H9 (cell line): ENCODE measurements at regions not wholly inside any gene's neighbourhood (a gene's known extent, or its start where the extent isn't known, plus 50 kb on each side); places are given as distances from the start of the nearest gene placed in this dataset.

Source experiments
- DNase-seq: peaks from one replicate; pipeline ENCODE4 v3.0.0-alpha.2; 2017
- H2AFZ ChIP-seq: one replicate; pipeline ENCODE4 v1.6.1; 2013; ENCODE audit warnings: mild to moderate bottlenecking, low read length, control low read depth, moderate library complexity
- H2AK5ac ChIP-seq: 2 replicates; pipeline ENCODE4 v1.6.1; 2013; ENCODE audit warnings: low read length, control low read depth, mixed read lengths; ENCODE audit not compliant: insufficient read length
- H2BK120ac ChIP-seq: one replicate; pipeline ENCODE4 v1.6.1; 2013; ENCODE audit warnings: low read depth, mild to moderate bottlenecking, low read length, control low read depth, inconsistent platforms; ENCODE audit not compliant: poor library complexity, severe bottlenecking
- H2BK12ac ChIP-seq: 2 replicates; pipeline ENCODE4 v1.6.1; 2013; ENCODE audit warnings: low read length, control low read depth, mixed read lengths, low read depth; ENCODE audit not compliant: insufficient read length
- H2BK15ac ChIP-seq: 2 replicates; pipeline ENCODE4 v1.6.1; 2013; ENCODE audit warnings: low read depth, low read length, control low read depth
- H2BK20ac ChIP-seq: one replicate; pipeline ENCODE4 v1.6.1; 2013; ENCODE audit warnings: low read depth, mild to moderate bottlenecking, low read length, control low read depth, inconsistent platforms; ENCODE audit not compliant: poor library complexity, severe bottlenecking
- H2BK5ac ChIP-seq: 2 replicates; pipeline ENCODE4 v1.6.1; 2013; ENCODE audit warnings: low read length, control low read depth, mixed read lengths; ENCODE audit not compliant: insufficient read length
- H3K14ac ChIP-seq: 2 replicates; pipeline ENCODE4 v1.6.1; 2013; ENCODE audit warnings: low read length, control low read depth; ENCODE audit not compliant: insufficient read depth
- H3K18ac ChIP-seq: 2 replicates; pipeline ENCODE4 v1.6.1; 2013; ENCODE audit warnings: low read depth, mild to moderate bottlenecking, mixed read lengths, low read length, control low read depth; ENCODE audit not compliant: insufficient read length
- H3K23ac ChIP-seq: 2 replicates; pipeline ENCODE4 v1.6.1; 2013; ENCODE audit warnings: low read length, control low read depth, mixed read lengths, low read depth; ENCODE audit not compliant: insufficient read length
- H3K23me2 ChIP-seq: 2 replicates; pipeline ENCODE4 v1.6.1; 2013; ENCODE audit warnings: low read depth, mild to moderate bottlenecking, mixed read lengths, low read length, control low read depth; ENCODE audit not compliant: insufficient read length, poor library complexity, severe bottlenecking
- H3K27ac ChIP-seq: 2 replicates; pipeline ENCODE4 v1.5.1; 2013; ENCODE audit warnings: low read length, control low read depth, mixed read lengths, low read depth; ENCODE audit not compliant: insufficient read length
- H3K27me3 ChIP-seq: 2 replicates; pipeline ENCODE4 v1.6.1; 2013; ENCODE audit warnings: low read length, control low read depth, inconsistent platforms; ENCODE audit not compliant: insufficient read depth
- H3K4ac ChIP-seq: 2 replicates; pipeline ENCODE4 v1.6.1; 2013; ENCODE audit warnings: low read depth, mild to moderate bottlenecking, control low read depth, inconsistent platforms, low read length, moderate library complexity
- H3K4me1 ChIP-seq: 2 replicates; pipeline ENCODE4 v1.6.1; 2013; ENCODE audit warnings: low read length, control low read depth, inconsistent platforms; ENCODE audit not compliant: insufficient read depth
- H3K4me2 ChIP-seq: 2 replicates; pipeline ENCODE4 v1.6.1; 2013; ENCODE audit warnings: low read length, control low read depth, mixed read lengths; ENCODE audit not compliant: insufficient read length, insufficient read depth
- H3K56ac ChIP-seq: 2 replicates; pipeline ENCODE4 v1.6.1; 2013; ENCODE audit warnings: low read depth, mild to moderate bottlenecking, mixed read lengths, low read length, control low read depth; ENCODE audit not compliant: insufficient read length
- H3K79me1 ChIP-seq: 2 replicates; pipeline ENCODE4 v1.6.1; 2013; ENCODE audit warnings: low read depth, mild to moderate bottlenecking, moderate library complexity, low read length, control low read depth, inconsistent platforms; ENCODE audit not compliant: insufficient read depth, poor library complexity, severe bottlenecking
- H3K79me2 ChIP-seq: 2 replicates; pipeline ENCODE4 v1.6.1; 2013; ENCODE audit warnings: low read length, control low read depth, inconsistent platforms; ENCODE audit not compliant: insufficient read depth
- H3K9ac ChIP-seq: 2 replicates; pipeline ENCODE4 v1.6.1; 2013; ENCODE audit warnings: low read length, control low read depth, mixed read lengths; ENCODE audit not compliant: insufficient read length; ENCODE audit errors: extremely low read depth
- H3K9me3 ChIP-seq: one replicate; pipeline ENCODE4 v1.6.1; 2013; ENCODE audit warnings: low read depth, low read length, inconsistent platforms; ENCODE audit not compliant: control insufficient read depth
- H3T11ph ChIP-seq: one replicate; pipeline ENCODE4 v1.6.1; 2013; ENCODE audit warnings: mild to moderate bottlenecking, low read length, control low read depth, inconsistent platforms
- H4K20me1 ChIP-seq: one replicate; pipeline ENCODE4 v1.6.1; 2013; ENCODE audit not compliant: control insufficient read depth, insufficient read length, insufficient read depth
- H4K5ac ChIP-seq: 2 replicates; pipeline ENCODE4 v1.6.1; 2013; ENCODE audit warnings: low read depth, mild to moderate bottlenecking, mixed read lengths, low read length, control low read depth; ENCODE audit not compliant: insufficient read length
- H4K8ac ChIP-seq: replicated peaks from 2 replicates; pipeline ENCODE4 v1.6.1; 2013; ENCODE audit warnings: low read length, control low read depth, mixed read lengths, low read depth; ENCODE audit not compliant: insufficient read length
- H4K91ac ChIP-seq: 2 replicates; pipeline ENCODE4 v1.6.1; 2013; ENCODE audit warnings: low read depth, mild to moderate bottlenecking, moderate library complexity, mixed read lengths, low read length, control low read depth; ENCODE audit not compliant: insufficient read length
- H3K27ac Mint-ChIP-seq, 3 experiments: 2 replicates in 2 of 3; 3 replicates in 1 of 3; pipeline ENCODE4 v1.8.0; 2020 to 2021; ENCODE audit warnings: mixed read lengths in 3 of 3, mild to moderate bottlenecking in 1 of 3, moderate library complexity in 1 of 3
- H3K27me3 Mint-ChIP-seq: 2 replicates; pipeline ENCODE4 v1.8.0; 2021; ENCODE audit warnings: low read depth, mild to moderate bottlenecking, moderate library complexity, mixed read lengths
- H3K36me3 Mint-ChIP-seq, 3 experiments: 2 replicates in 2 of 3; 3 replicates in 1 of 3; pipeline ENCODE4 v1.8.0; 2020 to 2021; ENCODE audit warnings: low read depth in 3 of 3, mixed read lengths in 3 of 3; ENCODE audit not compliant: insufficient read depth in 1 of 3
- H3K4me1 Mint-ChIP-seq, 2 experiments: 2 replicates each; pipeline ENCODE4 v1.8.0; 2020; ENCODE audit warnings: mixed read lengths in 2 of 2
- H3K4me3 Mint-ChIP-seq, 2 experiments: 2 replicates in 1 of 2; 3 replicates in 1 of 2; pipeline ENCODE4 v1.8.0; 2020 to 2021; ENCODE audit warnings: mild to moderate bottlenecking in 2 of 2, mixed read lengths in 2 of 2, moderate library complexity in 1 of 2
- H3K9me3 Mint-ChIP-seq, 2 experiments: 2 replicates in 1 of 2; 3 replicates in 1 of 2; pipeline ENCODE4 v1.8.0; 2020; ENCODE audit warnings: mild to moderate bottlenecking in 2 of 2, mixed read lengths in 2 of 2, moderate library complexity in 1 of 2
- CTCF ChIP-seq: fragments of 200-600 bp; sonication (generic); conservative IDR thresholded peaks from 3 replicates; pipeline ENCODE4 v1.8.0; 2021; ENCODE audit warnings: antibody characterized with exemption, mild to moderate bottlenecking
- WGBS: extraction: QIAGEN DNeasy Blood & Tissue Kit; methylation state at CpG from one replicate; pipeline ENCODE4 v1.1.7; 2013; ENCODE audit warnings: missing lambda C conversion rate, low lambda C conversion rate, mixed read lengths; ENCODE audit not compliant: insufficient read length; ENCODE audit errors: extremely low coverage; 5-methylcytosine and 5-hydroxymethylcytosine counted together

- H4K8ac ChIP-seq, result no peak overlapping the region
- H3K23me2 ChIP-seq, result no peaks in the 10 kb centered on the region
- no peaks in the 10 kb centered on the region for H3K9me3 ChIP-seq
- H4K20me1 ChIP-seq, result no peaks in the 10 kb centered on the region
- Mint-ChIP-seq H3K4me1 (no peaks in the 10 kb centered on the region), H3K9me3 (peaks cover 8 to 9% of the 10 kb centered on the region in 2 experiments), H3K27me3 (no peaks in the 10 kb centered on the region), H3K36me3 (peaks cover 2 to 9% (median 2%) of the 10 kb centered on the region in 3 experiments; a peak in 6 of 7 replicates), H3K27ac (no peak overlapping the region), H3K4me3 (no peak overlapping the region)
- no peak overlapping the region for H3K4me2 ChIP-seq
- H3K4ac ChIP-seq, result no peak overlapping the region
- H3K4me1 ChIP-seq, result no peaks in the 10 kb centered on the region
- H2BK120ac ChIP-seq, result no peak overlapping the region
- no peak overlapping the region for H2BK12ac ChIP-seq
- H3K56ac ChIP-seq, result no peak overlapping the region
- H2AK5ac ChIP-seq, result no peak overlapping the region
- DNase-seq, result no peak
- TF ChIP-seq CTCF, result no peak
- H3K18ac ChIP-seq, result no peak overlapping the region
- no peaks in the 10 kb centered on the region for H3K79me1 ChIP-seq
- no peak overlapping the region for H3K9ac ChIP-seq
- no peak overlapping the region for H2BK20ac ChIP-seq
- H3K27me3 ChIP-seq, result no peaks in the 10 kb centered on the region
- H2BK5ac ChIP-seq, result no peak overlapping the region
- no peak overlapping the region for H4K91ac ChIP-seq
- WGBS, result no CpG with 5 or more reads among the region's 2 CpGs
- H2AFZ ChIP-seq, result no peak overlapping the region
- no peak overlapping the region for H3T11ph ChIP-seq
- no peaks in the 10 kb centered on the region for H3K79me2 ChIP-seq
- H3K14ac ChIP-seq, result no peak overlapping the region
- no peak overlapping the region for H3K23ac ChIP-seq
- no peak overlapping the region for H4K5ac ChIP-seq
- H3K27ac ChIP-seq, result no peak overlapping the region
- no peak overlapping the region for H2BK15ac ChIP-seq
Observed at GRCh38 chr4:74612837-74613236, 167.9 kb downstream of the AREG start.
